Astrocyte of the spinal cord (primary cell): ENCODE measurements at regions not wholly inside any gene's neighbourhood (a gene's known extent, or its start where the extent isn't known, plus 50 kb on each side); places are given as distances from the start of the nearest gene placed in this dataset.

ENCODE experiments used
- DNase-seq: peaks from one replicate; pipeline ENCODE4 v3.0.0; 2011; ENCODE audit warnings: low read depth, low spot score
- H3K4me3 ChIP-seq: 2 replicates; pipeline ENCODE4 v1.5.1; 2011; ENCODE audit warnings: low read depth, mild to moderate bottlenecking, low read length, moderate library complexity
- in situ Hi-C: cut with HindIII; loops from 2 replicates; pipeline ENCODE4 v1.10.0; 2017; ENCODE audit warnings: low sequenced_read_pairs
- TF ChIP-seq, protein P1 (sequence below): IDR thresholded peaks from 2 replicates; pipeline ENCODE4 v1.5.1; 2012; ENCODE audit warnings: low read depth, mild to moderate bottlenecking, low read length, inconsistent platforms

DNA sequence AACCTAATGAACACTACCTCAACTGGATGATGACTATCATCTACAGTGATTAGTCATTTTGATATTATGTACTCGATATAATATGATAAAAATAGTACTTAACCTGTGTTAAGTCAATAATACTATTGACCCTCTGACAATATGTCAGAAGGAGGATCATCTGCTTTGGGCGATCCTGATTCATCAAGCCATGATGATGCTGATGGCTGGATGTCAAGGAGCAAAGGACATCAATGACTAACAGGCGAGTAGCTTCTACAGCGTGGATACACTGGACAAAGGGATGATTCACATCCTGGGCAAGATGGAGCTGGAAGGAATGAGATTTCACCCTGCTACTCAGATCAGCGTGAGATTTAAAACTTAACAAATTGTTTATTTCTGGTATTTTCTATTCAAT is 94.4 kb upstream of the SKAP2 start:
- no peak overlapping the region for H3K4me3 ChIP-seq
- TF ChIP-seq, protein P1, sequence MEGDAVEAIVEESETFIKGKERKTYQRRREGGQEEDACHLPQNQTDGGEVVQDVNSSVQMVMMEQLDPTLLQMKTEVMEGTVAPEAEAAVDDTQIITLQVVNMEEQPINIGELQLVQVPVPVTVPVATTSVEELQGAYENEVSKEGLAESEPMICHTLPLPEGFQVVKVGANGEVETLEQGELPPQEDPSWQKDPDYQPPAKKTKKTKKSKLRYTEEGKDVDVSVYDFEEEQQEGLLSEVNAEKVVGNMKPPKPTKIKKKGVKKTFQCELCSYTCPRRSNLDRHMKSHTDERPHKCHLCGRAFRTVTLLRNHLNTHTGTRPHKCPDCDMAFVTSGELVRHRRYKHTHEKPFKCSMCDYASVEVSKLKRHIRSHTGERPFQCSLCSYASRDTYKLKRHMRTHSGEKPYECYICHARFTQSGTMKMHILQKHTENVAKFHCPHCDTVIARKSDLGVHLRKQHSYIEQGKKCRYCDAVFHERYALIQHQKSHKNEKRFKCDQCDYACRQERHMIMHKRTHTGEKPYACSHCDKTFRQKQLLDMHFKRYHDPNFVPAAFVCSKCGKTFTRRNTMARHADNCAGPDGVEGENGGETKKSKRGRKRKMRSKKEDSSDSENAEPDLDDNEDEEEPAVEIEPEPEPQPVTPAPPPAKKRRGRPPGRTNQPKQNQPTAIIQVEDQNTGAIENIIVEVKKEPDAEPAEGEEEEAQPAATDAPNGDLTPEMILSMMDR, result no peak
- in situ Hi-C loops, result no loop called here
- peak; percentile 80 for DNase-seq

DNA sequence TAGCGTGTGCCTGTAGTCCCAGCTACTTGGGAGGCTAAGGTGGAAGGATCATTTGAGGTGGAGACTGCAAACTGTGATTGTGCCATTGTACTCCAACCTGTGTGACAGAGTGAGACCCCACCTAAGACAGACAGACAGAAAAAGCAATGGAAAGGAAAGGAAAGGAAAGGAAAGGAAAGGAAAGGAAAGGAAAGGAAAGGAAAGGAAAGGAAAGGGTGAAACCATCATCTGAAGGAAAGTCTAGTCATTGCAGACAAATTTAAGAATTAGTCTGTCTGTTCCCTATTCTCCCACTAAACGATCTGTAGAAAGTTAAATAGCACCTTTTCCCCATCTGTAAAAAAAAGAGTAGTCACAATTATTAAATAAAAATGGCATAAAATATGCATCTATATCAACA is 91.1 kb upstream of the SKAP2 start:
- TF ChIP-seq, protein P1, result no peak
- in situ Hi-C loops, result no loop called here
- no peak for DNase-seq
- no peak overlapping the region for H3K4me3 ChIP-seq

DNA sequence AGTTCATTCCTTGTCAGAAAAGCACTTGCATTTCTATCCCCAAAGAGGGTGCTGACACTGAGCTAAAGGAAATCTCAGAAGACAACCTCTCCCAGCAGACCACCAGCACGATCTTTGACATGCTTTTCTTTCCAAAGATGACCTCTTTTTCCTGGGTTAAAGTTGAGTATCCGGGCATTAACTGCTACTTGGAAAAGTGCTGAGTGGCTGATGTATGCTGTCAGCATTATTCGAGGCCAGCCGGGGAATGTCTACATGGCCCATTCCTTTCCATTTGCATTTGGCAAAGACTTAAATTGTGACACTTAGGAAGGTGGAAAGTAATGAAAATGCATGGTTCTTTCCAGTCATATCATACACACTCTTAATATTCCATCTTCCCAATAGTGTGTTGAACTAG is 90.6 kb upstream of the SKAP2 start:
- DNase-seq, result no peak
- H3K4me3 ChIP-seq, result no peak overlapping the region
- in situ Hi-C loops, result no loop called here
- TF ChIP-seq, protein P1, result no peak

DNA sequence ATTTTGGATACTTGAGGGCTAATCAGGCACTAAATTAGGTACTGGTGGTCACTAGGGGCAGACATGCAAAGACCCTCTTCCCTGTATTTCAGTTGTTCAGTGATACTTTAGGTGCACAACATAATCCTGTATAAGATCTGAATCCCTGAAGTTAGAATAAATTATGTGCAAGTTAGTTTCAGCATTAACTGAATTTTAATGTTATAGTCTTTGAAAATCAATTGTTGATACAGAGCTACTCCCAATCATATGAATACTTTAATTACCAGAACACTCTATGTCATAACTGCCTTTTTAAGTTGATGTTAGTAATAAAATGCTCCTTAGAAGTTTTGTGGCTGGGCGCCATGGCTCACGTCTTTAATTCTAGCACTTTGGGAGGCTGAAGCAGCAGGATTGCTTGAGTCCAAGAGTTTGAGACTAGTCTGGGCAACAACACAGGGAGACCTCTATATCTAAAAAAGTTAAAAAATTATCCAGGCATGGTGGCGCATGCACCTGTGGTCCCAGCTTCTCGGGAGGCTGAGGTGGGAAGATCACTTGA is 87.1 kb upstream of the SKAP2 start:
- H3K4me3 ChIP-seq, result no peak overlapping the region
- DNase-seq, result no peak
- in situ Hi-C loops, result no loop called here
- TF ChIP-seq, protein P1, result no peak

DNA sequence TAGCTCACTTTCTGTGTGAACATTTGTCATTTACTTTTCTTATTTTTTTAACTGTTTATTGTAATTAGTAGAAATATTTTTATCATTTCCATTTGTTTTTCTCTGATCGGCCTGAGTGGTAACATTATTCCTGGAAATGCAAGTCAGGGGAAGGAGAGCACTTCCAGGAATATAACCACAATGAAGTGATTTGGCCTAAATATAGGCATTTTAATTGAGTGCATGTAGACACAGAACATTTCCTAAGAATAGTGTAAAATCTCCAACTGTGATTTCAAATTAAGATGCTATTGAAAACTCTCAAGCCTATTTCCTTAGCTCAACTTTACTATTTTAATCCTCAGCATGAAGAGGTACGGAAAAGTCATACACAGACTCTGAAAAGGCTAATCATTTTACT is 86.5 kb upstream of the SKAP2 start:
- no peak for DNase-seq
- no peak overlapping the region for H3K4me3 ChIP-seq
- in situ Hi-C loops, result no loop called here
- TF ChIP-seq, protein P1, result no peak

DNA sequence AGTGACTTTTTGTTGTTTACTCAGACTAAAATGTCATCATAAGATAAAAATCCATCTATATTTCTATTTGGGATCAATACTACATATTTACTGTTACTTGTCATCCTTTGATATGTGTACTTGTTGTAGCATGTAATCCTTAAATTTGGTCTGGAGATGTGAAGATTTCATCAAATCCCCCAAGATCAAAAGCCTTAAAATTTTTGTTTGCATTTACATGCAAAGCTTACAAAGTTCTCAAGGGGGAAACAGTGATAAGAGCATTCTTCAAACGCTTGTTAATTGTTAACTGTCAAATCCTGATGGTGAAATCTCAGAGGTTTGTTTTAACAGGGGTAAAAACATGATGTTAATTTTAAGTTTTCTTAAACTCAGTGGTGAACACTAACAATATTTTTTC is 84.9 kb upstream of the SKAP2 start:
- DNase-seq, result no peak
- TF ChIP-seq, protein P1, result no peak
- H3K4me3 ChIP-seq, result no peak overlapping the region
- in situ Hi-C loops, result no loop called here
